ENCODE measurements at regions not wholly inside any gene's neighbourhood (a gene's known extent, or its start where the extent isn't known, plus 50 kb on each side); places are given as distances from the start of the nearest gene placed in this dataset.
"Not testable (repeated sequence)": the region's sequence is repeated elsewhere in the genome, so short reads cannot be mapped to it uniquely, and the experiment has no call there.

DNA sequence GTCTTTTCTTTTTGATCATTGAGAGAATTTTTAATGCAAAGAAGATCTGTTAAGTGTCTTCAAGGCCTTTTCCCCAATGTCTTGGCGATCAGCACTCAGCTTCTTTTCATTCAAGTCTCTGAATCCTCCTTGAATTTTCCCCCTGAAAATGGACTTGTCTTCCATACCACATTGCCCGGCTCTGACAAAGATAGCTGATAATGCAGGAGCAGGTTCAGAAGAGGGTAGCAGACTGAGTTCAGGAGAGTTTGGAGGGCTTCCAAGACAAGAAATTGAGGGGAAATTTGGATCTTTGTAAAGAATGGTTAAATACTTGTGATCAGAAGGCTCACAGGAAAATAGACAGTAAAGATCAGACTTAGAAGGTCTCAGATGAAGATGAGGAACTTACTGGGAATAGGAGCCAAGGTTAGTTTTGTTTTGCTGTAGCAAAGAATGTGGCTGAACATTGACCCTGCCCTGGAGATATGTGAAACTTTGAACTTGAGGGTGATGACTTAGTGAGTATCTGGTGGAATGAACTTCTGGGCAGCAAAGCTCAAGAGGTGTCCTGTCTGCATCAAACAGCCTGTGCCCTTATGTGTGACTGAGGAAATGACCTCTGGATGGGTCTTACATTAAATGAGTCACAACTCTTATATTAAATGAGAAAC, 754.2 kb downstream of the SPATA31A6 start:
- TF ChIP-seq, protein P1, sequence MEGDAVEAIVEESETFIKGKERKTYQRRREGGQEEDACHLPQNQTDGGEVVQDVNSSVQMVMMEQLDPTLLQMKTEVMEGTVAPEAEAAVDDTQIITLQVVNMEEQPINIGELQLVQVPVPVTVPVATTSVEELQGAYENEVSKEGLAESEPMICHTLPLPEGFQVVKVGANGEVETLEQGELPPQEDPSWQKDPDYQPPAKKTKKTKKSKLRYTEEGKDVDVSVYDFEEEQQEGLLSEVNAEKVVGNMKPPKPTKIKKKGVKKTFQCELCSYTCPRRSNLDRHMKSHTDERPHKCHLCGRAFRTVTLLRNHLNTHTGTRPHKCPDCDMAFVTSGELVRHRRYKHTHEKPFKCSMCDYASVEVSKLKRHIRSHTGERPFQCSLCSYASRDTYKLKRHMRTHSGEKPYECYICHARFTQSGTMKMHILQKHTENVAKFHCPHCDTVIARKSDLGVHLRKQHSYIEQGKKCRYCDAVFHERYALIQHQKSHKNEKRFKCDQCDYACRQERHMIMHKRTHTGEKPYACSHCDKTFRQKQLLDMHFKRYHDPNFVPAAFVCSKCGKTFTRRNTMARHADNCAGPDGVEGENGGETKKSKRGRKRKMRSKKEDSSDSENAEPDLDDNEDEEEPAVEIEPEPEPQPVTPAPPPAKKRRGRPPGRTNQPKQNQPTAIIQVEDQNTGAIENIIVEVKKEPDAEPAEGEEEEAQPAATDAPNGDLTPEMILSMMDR (IDR thresholded peaks at IDR 0.05) = not testable (repeated sequence)
- TF ChIP-seq, protein P2, sequence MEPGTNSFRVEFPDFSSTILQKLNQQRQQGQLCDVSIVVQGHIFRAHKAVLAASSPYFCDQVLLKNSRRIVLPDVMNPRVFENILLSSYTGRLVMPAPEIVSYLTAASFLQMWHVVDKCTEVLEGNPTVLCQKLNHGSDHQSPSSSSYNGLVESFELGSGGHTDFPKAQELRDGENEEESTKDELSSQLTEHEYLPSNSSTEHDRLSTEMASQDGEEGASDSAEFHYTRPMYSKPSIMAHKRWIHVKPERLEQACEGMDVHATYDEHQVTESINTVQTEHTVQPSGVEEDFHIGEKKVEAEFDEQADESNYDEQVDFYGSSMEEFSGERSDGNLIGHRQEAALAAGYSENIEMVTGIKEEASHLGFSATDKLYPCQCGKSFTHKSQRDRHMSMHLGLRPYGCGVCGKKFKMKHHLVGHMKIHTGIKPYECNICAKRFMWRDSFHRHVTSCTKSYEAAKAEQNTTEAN (CRISPR knock-in tag; IDR thresholded peaks at IDR 0.05) = not testable (repeated sequence)
- TF ChIP-seq, protein P3, sequence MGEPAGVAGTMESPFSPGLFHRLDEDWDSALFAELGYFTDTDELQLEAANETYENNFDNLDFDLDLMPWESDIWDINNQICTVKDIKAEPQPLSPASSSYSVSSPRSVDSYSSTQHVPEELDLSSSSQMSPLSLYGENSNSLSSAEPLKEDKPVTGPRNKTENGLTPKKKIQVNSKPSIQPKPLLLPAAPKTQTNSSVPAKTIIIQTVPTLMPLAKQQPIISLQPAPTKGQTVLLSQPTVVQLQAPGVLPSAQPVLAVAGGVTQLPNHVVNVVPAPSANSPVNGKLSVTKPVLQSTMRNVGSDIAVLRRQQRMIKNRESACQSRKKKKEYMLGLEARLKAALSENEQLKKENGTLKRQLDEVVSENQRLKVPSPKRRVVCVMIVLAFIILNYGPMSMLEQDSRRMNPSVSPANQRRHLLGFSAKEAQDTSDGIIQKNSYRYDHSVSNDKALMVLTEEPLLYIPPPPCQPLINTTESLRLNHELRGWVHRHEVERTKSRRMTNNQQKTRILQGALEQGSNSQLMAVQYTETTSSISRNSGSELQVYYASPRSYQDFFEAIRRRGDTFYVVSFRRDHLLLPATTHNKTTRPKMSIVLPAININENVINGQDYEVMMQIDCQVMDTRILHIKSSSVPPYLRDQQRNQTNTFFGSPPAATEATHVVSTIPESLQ (CRISPR knock-in tag; IDR thresholded peaks at IDR 0.05) = not testable (repeated sequence)
- TF ChIP-seq MXD4 (CRISPR knock-in tag; IDR thresholded peaks at IDR 0.05; ENCODE audit: borderline replicate concordance); CBFB (CRISPR knock-in tag; IDR thresholded peaks at IDR 0.05; ENCODE audit: low read depth); CREB1 (CRISPR knock-in tag; IDR thresholded peaks at IDR 0.05); NFYB (CRISPR knock-in tag; conservative IDR thresholded peaks at IDR 0.05; ENCODE audit: low read depth); NFE2L1 (CRISPR knock-in tag; IDR thresholded peaks at IDR 0.05); ZBTB21 (CRISPR knock-in tag; IDR thresholded peaks at IDR 0.05; ENCODE audit: borderline replicate concordance); IRF2 (CRISPR knock-in tag; IDR thresholded peaks at IDR 0.05; ENCODE audit: borderline replicate concordance, low read depth): not testable (repeated sequence)
- TF ChIP-seq, protein P4, sequence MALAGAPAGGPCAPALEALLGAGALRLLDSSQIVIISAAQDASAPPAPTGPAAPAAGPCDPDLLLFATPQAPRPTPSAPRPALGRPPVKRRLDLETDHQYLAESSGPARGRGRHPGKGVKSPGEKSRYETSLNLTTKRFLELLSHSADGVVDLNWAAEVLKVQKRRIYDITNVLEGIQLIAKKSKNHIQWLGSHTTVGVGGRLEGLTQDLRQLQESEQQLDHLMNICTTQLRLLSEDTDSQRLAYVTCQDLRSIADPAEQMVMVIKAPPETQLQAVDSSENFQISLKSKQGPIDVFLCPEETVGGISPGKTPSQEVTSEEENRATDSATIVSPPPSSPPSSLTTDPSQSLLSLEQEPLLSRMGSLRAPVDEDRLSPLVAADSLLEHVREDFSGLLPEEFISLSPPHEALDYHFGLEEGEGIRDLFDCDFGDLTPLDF (CRISPR knock-in tag; IDR thresholded peaks at IDR 0.05) = not testable (repeated sequence)
- TF ChIP-seq, protein P5, sequence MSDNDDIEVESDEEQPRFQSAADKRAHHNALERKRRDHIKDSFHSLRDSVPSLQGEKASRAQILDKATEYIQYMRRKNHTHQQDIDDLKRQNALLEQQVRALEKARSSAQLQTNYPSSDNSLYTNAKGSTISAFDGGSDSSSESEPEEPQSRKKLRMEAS (CRISPR knock-in tag; IDR thresholded peaks at IDR 0.05) = not testable (repeated sequence)
